ENCODE measurements at regions not wholly inside any gene's neighbourhood (a gene's known extent, or its start where the extent isn't known, plus 50 kb on each side); places are given as distances from the start of the nearest gene placed in this dataset.

DNA sequence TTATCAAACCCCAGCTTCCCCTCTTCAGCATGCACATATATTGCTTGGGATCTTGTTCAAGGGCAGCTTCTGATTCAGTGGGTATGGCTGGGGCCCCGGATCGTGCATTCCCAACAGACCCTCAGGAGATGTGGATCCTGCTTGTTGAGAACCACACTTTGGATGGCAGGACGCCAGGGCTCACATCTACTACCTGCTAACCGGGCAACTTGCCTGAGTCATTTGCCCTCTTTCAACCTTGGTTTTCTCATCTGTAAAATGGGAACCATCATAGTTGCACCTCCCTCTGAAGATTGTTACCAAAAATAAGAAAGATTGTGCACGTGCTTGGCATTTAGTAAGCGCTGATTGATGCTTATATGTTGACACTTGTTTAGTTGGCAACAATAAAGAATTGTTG, 154.6 kb downstream of the ACKR3 start:
- Histone ChIP-seq H3K9me3 (ENCODE audit: control insufficient read depth in 1 of 2, insufficient read depth in 1 of 2, low read length in 2 of 2) (no peaks in the 10 kb centered on the region), H3K27ac (ENCODE audit: low read depth in 1 of 2, low read length in 2 of 2) (no peak overlapping the region), H3K27me3 (ENCODE audit: control insufficient read depth in 1 of 2, insufficient read depth in 2 of 2, low read length in 2 of 2) (peaks cover 0 to 3% of the 10 kb centered on the region in 2 experiments), H3K36me3 (ENCODE audit: insufficient read depth, low read length) (no peaks in the 10 kb centered on the region), H3K4me1 (ENCODE audit: insufficient read depth, low read length) (no peaks in the 10 kb centered on the region), H3K4me3 (ENCODE audit: low read length) (no peak overlapping the region)
- intact Hi-C loops (cut with DNase I, micrococcal nuclease): no loop called here
- TF ChIP-seq, protein P1, sequence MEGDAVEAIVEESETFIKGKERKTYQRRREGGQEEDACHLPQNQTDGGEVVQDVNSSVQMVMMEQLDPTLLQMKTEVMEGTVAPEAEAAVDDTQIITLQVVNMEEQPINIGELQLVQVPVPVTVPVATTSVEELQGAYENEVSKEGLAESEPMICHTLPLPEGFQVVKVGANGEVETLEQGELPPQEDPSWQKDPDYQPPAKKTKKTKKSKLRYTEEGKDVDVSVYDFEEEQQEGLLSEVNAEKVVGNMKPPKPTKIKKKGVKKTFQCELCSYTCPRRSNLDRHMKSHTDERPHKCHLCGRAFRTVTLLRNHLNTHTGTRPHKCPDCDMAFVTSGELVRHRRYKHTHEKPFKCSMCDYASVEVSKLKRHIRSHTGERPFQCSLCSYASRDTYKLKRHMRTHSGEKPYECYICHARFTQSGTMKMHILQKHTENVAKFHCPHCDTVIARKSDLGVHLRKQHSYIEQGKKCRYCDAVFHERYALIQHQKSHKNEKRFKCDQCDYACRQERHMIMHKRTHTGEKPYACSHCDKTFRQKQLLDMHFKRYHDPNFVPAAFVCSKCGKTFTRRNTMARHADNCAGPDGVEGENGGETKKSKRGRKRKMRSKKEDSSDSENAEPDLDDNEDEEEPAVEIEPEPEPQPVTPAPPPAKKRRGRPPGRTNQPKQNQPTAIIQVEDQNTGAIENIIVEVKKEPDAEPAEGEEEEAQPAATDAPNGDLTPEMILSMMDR (IDR thresholded peaks at IDR 0.05): no peak
- ChIA-PET POLR2A (no interaction called here), CTCF (no interaction called here)
- ATAC-seq (ENCODE audit: poor library complexity) (no peak), DNase-seq (no peak)
- no peaks in the 10 kb centered on the region for H3K9me3 Mint-ChIP-seq
- H3K36me3 Mint-ChIP-seq (ENCODE audit: low read depth): no peaks in the 10 kb centered on the region
- peaks cover 16% of the 10 kb centered on the region for H3K27me3 Mint-ChIP-seq
- H3K27ac Mint-ChIP-seq: no peak overlapping the region
- no peaks in the 10 kb centered on the region for H3K4me1 Mint-ChIP-seq (ENCODE audit: low read depth)
- H3K4me3 Mint-ChIP-seq: no peak overlapping the region

DNA sequence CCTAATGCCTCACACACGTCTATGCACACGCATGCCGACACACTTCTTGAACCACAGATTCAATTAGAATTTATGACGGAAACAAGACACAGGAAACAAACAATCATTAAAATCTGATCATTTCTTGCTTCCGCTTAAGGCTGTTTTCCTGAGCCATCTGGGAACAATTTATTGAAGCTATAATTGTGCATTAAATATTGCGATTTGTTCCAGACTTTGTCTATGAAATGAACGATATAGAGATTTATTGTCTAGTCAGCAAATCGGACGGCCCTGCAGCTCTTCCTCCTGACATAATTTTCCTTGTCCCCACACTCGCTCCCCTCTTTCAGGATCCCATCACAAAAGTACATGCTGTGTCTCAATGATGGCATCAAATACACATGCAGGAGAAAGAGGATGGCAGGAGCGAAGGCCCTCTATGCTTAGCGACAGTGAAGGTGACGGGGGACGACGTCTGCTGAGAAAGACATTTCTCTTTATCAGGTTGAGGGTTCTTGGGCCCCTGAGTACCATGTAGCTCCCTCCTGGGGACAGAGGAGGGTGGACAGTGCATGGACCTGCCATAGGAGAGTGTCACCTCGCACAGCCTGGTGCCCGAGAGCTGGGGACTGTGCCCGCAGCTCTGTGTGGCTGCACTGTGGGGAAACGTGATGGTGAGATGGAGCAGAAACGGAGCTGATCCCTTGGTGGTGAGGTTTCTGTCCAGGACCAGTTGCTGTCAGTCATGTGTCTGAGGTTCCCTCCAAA, 157.3 kb downstream of the ACKR3 start:
- H3K36me3 ChIP-seq (ENCODE audit: insufficient read depth, low read length): no peaks in the 10 kb centered on the region
- CTCF ChIA-PET: no interaction called here
- H3K4me3 ChIP-seq (ENCODE audit: low read length): no peak overlapping the region
- POLR2A ChIA-PET: no interaction called here
- Mint-ChIP-seq H3K27me3 (peaks cover 15% of the 10 kb centered on the region), H3K27ac (no peak overlapping the region), H3K36me3 (ENCODE audit: low read depth) (no peaks in the 10 kb centered on the region), H3K9me3 (no peaks in the 10 kb centered on the region), H3K4me1 (ENCODE audit: low read depth) (no peaks in the 10 kb centered on the region), H3K4me3 (no peak overlapping the region)
- H3K9me3 ChIP-seq (ENCODE audit: control insufficient read depth in 1 of 2, insufficient read depth in 1 of 2, low read length in 2 of 2): no peaks in the 10 kb centered on the region
- DNase-seq: no peak
- H3K27ac ChIP-seq (ENCODE audit: low read depth in 1 of 2, low read length in 2 of 2): no peak overlapping the region
- H3K27me3 ChIP-seq (ENCODE audit: control insufficient read depth in 1 of 2, insufficient read depth in 2 of 2, low read length in 2 of 2): peaks cover 0 to 3% of the 10 kb centered on the region in 2 experiments
- ATAC-seq (ENCODE audit: poor library complexity): no peak
- TF ChIP-seq, protein P1 (IDR thresholded peaks at IDR 0.05): no peak
- intact Hi-C loops (cut with DNase I, micrococcal nuclease): no loop called here
- H3K4me1 ChIP-seq (ENCODE audit: insufficient read depth, low read length): no peaks in the 10 kb centered on the region

DNA sequence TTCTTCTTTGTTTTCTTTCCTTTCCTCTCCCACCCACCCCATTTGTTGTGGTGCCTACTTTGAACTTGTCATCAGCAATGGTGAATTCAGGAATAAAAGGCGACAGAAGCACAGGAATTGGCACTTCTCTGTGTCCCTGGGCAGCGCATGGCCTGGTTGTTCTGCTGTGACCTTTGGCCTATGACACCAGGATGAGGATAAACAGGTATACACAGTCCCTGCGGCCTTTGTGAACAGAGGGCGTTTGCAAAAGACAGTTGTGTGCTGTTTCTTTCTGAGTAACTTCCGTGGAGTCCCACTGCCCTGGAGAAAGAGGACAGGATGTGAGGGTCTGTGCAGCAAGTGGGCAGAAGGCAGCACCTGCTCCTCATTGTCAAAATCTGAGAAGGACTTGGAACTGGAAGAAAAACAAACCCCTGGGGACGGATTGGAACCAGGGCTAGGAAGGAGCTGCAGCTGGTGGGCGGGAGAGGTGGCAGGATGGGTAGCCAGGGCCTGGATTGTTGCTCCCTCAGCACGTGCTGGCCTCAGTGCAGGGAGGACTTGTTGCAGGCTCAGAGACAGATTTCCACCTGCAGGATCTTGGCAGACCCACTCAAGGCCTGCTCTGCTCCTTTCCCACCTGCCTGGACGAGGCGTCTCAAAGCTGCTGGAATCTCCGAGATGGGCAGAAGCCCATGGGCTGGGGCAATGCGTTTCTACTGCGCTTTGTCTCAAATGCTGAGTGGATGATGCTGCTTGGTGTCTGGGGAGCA, 159.5 kb downstream of the ACKR3 start:
- H3K27ac Mint-ChIP-seq: no peak overlapping the region
- H3K4me3 ChIP-seq (ENCODE audit: low read length): no peak overlapping the region
- ATAC-seq (ENCODE audit: poor library complexity): no peak
- no peaks in the 10 kb centered on the region for H3K36me3 Mint-ChIP-seq (ENCODE audit: low read depth)
- no peak overlapping the region for H3K4me3 Mint-ChIP-seq
- H3K27me3 ChIP-seq (ENCODE audit: control insufficient read depth in 1 of 2, insufficient read depth in 2 of 2, low read length in 2 of 2): peaks cover 0 to 3% of the 10 kb centered on the region in 2 experiments
- POLR2A ChIA-PET: no interaction called here
- H3K4me1 Mint-ChIP-seq (ENCODE audit: low read depth): no peaks in the 10 kb centered on the region
- H3K36me3 ChIP-seq (ENCODE audit: insufficient read depth, low read length): no peaks in the 10 kb centered on the region
- intact Hi-C loops (cut with DNase I, micrococcal nuclease): no loop called here
- H3K9me3 Mint-ChIP-seq: no peaks in the 10 kb centered on the region
- H3K27me3 Mint-ChIP-seq: peaks cover 15% of the 10 kb centered on the region
- CTCF ChIA-PET: no interaction called here
- no peak overlapping the region for H3K27ac ChIP-seq (ENCODE audit: low read depth in 1 of 2, low read length in 2 of 2)
- TF ChIP-seq, protein P1 (IDR thresholded peaks at IDR 0.05): no peak
- no peaks in the 10 kb centered on the region for H3K9me3 ChIP-seq (ENCODE audit: control insufficient read depth in 1 of 2, insufficient read depth in 1 of 2, low read length in 2 of 2)
- H3K4me1 ChIP-seq (ENCODE audit: insufficient read depth, low read length): no peaks in the 10 kb centered on the region
- DNase-seq: no peak

Measured in CD4-positive, alpha-beta T cell (primary cell).